CD4-positive, alpha-beta T cell treated with Interleukin-15 for 1 hour (primary cell): ENCODE measurements at regions not wholly inside any gene's neighbourhood (a gene's known extent, or its start where the extent isn't known, plus 50 kb on each side); places are given as distances from the start of the nearest gene placed in this dataset.
"Not testable (repeated sequence)": the region's sequence is repeated elsewhere in the genome, so short reads cannot be mapped to it uniquely, and the experiment has no call there.

Source experiments
- DNase-seq: peaks from one replicate; pipeline ENCODE4 v3.0.0-alpha.2; 2020

GRCh38 chr9:78438780-78439179, 141.9 kb downstream of the PSAT1 start:
- no peak for DNase-seq

DNA sequence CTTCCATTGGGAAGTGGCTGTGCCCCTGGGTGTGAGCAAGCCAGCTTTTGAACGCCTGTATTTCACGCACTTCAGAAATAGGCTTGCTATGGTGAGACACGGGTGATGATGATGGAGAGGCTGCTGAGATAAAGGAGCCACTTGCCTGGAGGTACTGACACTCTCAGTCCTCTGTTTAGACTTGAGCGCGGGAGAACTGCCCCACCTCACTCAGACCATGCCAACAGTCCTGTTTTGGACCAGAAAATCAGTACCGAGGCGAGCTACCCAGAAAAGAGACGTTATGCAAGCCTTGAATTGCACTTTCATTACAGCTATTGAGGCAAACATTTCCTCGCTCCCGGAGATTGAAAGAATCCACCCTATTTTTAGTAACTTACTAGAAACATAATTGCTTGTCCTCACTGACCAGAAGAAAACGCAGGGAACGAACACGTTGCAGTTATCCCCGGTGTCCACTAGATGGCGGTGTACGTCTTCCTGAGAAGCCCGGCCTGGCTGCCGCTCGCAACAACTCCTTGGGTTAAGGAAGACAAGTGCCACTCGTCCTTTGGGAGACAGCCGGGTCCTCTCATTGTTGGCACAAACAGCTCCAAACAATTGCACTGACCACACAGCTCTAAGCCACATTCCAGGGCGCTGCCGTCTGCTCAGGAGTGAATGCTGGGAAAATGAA, 142.4 kb downstream of the PSAT1 start:
- peak; percentile 51 for DNase-seq

DNA sequence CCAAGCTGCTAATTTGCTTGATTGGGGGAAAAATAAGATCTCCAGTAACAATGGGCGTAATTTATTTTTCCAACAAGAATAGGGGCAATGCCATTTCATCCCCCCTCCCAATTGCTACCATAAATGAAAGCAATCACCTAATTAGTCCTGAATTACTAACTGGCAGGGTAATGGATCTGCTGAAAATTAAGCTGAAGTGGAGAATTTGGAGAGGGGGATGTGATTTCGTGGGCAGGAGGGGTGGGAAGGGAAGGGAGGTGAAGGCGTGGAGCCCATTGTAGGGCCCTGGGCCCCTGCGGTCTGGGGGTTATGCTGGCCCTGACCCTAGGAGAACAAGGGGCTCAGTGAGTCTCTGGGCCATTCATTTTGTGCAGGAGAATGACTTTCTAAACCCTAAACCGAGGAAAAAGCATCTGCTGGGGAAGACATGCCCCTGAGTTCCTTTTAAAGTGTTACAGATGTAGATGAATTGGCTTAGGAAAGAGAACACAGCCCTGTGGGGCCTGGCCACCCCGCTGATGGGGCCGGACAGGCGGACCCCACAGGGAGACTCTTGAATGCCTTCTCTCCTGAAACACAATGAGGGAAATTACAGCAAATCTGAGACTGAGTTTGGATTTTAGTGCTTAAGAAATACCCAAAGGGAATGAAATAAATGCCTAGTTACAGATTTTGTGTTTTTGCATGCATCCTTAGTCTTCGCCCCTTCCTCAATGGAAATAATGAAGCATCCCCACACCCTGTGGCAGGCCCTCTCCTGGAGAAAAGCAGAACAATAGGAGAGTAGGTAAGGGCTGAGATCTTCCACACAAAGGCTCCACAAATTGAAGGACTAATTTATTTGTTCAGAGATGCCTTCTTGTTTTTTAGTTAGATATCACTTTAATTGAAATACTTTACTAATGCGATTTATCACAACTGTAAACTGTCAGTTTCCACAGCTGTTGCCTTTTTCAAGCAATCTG, 143.2 kb downstream of the PSAT1 start:
- DNase-seq, result no peak

- DNase-seq, result no peak
These were observed 144.5 kb downstream of the PSAT1 start for GRCh38 chr9:78441396-78441795.

DNA sequence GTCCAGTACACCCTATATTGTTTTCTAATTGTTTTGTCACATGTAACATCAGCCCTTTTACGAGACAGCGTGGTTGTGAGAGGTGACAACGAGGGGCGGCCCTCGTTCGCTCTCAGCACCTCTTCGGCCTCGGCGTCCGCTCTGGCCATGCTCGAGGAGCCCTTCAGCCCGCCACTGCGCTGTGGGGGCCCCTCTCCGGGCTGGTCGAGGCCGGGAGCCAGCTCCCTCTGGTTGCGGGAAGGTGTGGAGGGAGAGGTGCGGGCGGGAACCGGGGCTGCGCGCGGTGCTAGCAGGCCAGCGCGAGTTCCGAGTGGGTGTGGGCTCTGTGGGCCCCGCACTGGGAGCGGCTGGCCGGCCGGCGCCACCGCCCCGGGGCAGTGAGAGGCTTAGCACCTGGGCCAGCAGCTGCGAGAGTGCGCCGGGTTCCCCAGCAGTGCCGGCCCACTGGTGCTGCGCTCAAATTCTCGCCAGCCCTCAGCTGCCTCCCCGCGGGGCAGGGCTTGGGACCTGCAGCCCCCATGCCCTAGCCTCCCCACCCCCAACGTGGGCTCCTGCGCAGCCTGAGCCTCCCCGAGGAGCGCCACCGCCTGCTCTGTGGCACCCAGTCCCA, 145.0 kb downstream of the PSAT1 start:
- no peak for DNase-seq

GRCh38 chr9:78442577-78442976, 145.7 kb downstream of the PSAT1 start:
- DNase-seq, result not testable (repeated sequence)

GRCh38 chr9:78443946-78444345, 147.0 kb downstream of the PSAT1 start:
- no peak for DNase-seq

- DNase-seq, result no peak
These were observed 152.2 kb downstream of the PSAT1 start for GRCh38 chr9:78448960-78449673.

GRCh38 chr9:78453450-78453849, 156.5 kb downstream of the PSAT1 start:
- DNase-seq, result no peak

- DNase-seq, result no peak
These were observed 165.7 kb downstream of the PSAT1 start for GRCh38 chr9:78462611-78463010.

- no peak for DNase-seq
These were observed 166.8 kb downstream of the PSAT1 start for GRCh38 chr9:78463750-78464149.

DNA sequence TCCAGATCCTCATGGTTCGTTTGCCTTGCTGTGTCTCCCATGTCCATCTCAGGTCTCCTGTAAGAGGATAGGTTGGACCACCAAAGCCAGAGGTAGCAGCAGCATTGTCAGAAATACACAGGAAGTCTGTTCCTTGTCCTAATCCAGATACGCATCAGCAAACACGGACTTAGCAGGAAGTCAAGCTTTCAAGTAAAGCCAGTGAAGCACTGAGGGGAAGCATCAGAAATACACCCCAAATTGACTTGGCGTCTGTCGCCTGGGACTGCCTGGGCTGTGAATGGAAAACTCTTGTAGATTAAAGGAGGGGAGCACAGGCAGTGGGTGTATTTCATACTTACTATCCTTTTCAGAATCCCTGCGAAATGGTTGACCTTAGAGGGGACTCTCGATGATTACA, 171.3 kb downstream of the PSAT1 start:
- no peak for DNase-seq

DNA sequence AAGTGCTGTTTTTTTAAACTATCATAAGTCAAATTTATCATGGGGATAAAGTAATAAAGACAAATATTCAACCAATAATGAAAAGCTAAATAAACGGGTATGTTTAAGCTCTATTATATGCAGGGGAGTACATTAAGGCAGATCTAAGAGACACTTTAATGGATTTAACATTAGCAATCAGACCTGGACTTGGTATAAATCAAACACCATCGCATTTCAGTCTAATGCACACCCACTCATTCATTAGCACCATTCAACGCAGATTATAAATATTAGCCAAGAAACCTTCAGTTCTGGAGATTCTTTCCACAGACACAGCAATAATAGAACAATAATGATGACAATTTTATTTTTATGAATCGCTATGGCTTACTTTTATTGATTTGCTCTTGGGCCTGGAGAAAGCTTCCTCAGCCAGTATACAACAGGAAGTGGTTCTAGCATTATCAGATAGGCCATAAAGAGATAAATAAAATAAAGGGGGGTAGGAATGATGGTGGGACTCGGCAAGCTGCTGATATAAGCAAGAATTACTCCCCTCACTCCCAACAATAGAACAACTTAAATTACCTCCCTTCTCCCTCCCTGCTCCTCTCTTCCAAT, 172.2 kb downstream of the PSAT1 start:
- DNase-seq, result no peak

- DNase-seq, result no peak
These were observed 173.3 kb downstream of the PSAT1 start for GRCh38 chr9:78470216-78470615.

DNA sequence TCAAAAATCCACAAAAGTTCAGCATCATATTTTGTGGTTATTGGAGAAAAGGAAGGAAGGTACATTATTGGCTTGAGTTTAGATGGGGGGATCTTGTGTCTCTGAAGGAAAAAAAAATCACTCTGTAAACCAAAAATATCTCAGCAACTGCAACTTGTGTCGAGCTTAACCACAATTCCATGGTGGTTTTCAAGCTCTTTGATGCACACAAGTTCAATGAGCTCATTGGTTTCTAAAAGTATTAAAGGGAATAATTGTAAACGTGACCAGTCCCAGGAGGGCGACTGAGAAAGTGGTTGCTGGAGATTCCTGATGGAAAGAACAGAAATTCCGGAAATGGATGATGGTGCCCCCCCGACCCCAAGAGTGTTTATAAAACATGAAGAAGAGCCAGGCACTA, 173.8 kb downstream of the PSAT1 start:
- no peak for DNase-seq

- DNase-seq, result no peak
These were observed 175.2 kb downstream of the PSAT1 start for GRCh38 chr9:78472111-78472510.

DNA sequence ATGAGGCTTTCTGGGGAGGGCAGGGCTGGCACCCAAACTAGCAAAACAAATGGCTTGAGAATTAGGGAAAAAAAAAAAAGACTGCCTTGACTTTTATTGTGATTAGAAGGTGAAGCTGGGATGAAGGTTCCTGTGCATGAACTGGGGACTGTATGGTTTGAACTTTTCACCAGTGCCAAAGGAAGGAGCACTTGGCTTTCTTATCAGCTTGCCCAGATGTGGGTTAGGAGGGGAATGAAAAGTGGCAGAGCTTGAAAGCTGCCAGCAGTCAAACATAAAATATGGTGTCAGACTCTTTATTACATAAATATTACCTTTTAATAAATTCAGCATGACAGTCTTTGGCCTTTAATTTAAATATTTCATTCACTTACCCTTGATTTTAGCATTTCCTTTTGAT, 182.5 kb downstream of the PSAT1 start:
- DNase-seq, result no peak

GRCh38 chr9:78486661-78487060, 189.7 kb downstream of the PSAT1 start:
- no peak for DNase-seq

DNA sequence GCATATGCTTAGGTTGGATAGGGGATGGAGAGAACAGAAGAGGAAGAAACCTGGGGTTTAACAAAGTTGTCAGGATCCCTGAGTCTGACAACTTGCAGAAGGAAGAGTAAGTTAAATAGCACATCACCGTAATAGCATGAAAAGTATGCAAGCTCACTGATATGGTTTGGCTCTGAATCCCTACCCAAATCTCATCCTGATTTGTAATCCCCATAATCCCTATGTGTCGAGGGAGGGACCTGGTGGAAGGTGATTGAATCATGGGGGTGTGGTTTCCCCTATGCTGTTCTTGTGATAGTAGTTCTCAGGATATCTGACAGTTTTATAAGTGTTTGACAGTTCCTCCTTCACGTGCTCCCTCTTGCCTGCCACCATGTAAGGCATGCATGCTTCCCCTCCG, 193.3 kb downstream of the PSAT1 start:
- DNase-seq, result no peak

DNA sequence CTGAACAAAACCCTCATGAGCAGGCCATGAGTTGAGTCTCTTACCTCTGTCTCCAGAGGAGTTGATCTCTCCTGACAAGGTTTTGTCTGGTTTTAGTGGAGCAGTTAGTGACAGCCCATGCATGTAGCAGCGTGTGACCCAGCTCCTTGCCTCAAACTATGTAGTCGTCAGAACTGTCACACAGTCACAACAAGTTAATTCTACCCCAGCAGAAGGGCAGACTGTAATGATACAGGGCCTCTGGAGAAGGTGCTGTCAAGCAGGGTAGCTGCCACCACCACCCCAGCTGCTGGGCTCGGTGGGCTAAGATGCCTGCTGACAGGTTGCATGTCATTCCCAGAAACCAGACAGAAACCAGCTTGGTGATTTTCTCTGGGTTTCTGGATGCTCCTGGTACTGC, 194.5 kb downstream of the PSAT1 start:
- DNase-seq, result no peak

DNA sequence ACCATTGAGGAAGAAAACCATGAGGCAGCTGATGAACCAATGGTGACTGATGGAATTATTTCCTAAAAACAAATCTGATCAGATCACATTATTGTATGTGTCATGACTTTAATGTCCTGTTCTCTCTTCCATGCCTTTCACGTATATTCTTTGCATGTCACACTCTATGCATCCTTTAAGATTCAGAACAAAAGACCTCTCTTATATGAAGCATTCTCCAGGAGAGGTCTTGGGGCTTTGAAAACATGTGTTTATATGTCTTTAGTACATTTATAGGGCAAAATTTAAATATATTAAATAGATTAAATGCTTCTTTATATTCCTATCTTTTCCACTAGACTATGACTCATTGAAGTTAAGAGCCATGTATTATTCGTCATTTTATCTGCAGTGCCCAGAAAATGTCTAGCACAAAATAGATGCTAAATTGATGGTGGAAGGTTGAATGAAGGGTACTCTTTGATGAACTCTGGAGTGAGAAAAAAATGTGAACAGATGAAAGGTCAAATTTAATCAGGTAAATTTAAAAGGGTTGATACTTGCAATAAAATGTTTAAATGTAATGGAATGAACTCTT, 196.3 kb downstream of the PSAT1 start:
- DNase-seq, result no peak

- DNase-seq, result no peak
These were observed 205.6 kb downstream of the PSAT1 start for GRCh38 chr9:78502566-78502965.
